ENCODE measurements at regions not wholly inside any gene's neighbourhood (a gene's known extent, or its start where the extent isn't known, plus 50 kb on each side); places are given as distances from the start of the nearest gene placed in this dataset.

GRCh38 chr13:100933841-100934240, 259.2 kb upstream of the TMTC4 start:
- DNase-seq, result no peak

GRCh38 chr13:100922599-100922998, 248.0 kb upstream of the TMTC4 start:
- DNase-seq, result no peak

GRCh38 chr13:100921139-100921538, 246.5 kb upstream of the TMTC4 start:
- DNase-seq, result no peak

- no peak for DNase-seq
Measured at GRCh38 chr13:100917011-100917410, 242.4 kb upstream of the TMTC4 start.

- peak; percentile 36 for DNase-seq
Measured at GRCh38 chr13:100913143-100913542, 238.5 kb upstream of the TMTC4 start.

GRCh38 chr13:100904293-100904976, 229.8 kb upstream of the TMTC4 start:
- no peak for DNase-seq

- no peak for DNase-seq
Measured at GRCh38 chr13:100899720-100900316, 225.2 kb upstream of the TMTC4 start.

- DNase-seq, result no peak
Measured at GRCh38 chr13:100898431-100898830, 223.8 kb upstream of the TMTC4 start.

GRCh38 chr13:100895651-100896050, 221.1 kb upstream of the TMTC4 start:
- DNase-seq, result no peak

GRCh38 chr13:100892981-100893380, 218.4 kb upstream of the TMTC4 start:
- no peak for DNase-seq

- DNase-seq, result no peak
Measured at GRCh38 chr13:100890645-100891044, 216.1 kb upstream of the TMTC4 start.

- DNase-seq, result no peak
Measured at GRCh38 chr13:100887729-100888151, 213.1 kb upstream of the TMTC4 start.

- no peak for DNase-seq
Measured at GRCh38 chr13:100883453-100883852, 208.9 kb upstream of the TMTC4 start.

- no peak for DNase-seq
Measured at GRCh38 chr13:100881291-100881864, 206.8 kb upstream of the TMTC4 start.

- DNase-seq, result no peak
Measured at GRCh38 chr13:100880166-100880565, 205.6 kb upstream of the TMTC4 start.

- no peak for DNase-seq
Measured at GRCh38 chr13:100879255-100879654, 204.7 kb upstream of the TMTC4 start.

- DNase-seq, result no peak
Measured at GRCh38 chr13:100876044-100876403, 201.4 kb upstream of the TMTC4 start.

- no peak for DNase-seq
Measured at GRCh38 chr13:100875392-100876043, 200.9 kb upstream of the TMTC4 start.

- no peak for DNase-seq
Measured at GRCh38 chr13:100872761-100873160, 198.2 kb upstream of the TMTC4 start.

GRCh38 chr13:100870898-100871297, 196.3 kb upstream of the TMTC4 start:
- no peak for DNase-seq

GRCh38 chr13:100860866-100861265, 186.3 kb upstream of the TMTC4 start:
- no peak for DNase-seq

- no peak for DNase-seq
Measured at GRCh38 chr13:100859861-100860260, 185.3 kb upstream of the TMTC4 start.

- peak; percentile 32 for DNase-seq
Measured at GRCh38 chr13:100855151-100855550, 180.6 kb upstream of the TMTC4 start.

GRCh38 chr13:100854006-100854405, 179.4 kb upstream of the TMTC4 start:
- no peak for DNase-seq

All from RPMI8226 (cell line).